Mesendoderm (in vitro differentiated cells): ENCODE measurements at regions not wholly inside any gene's neighbourhood (a gene's known extent, or its start where the extent isn't known, plus 50 kb on each side); places are given as distances from the start of the nearest gene placed in this dataset.

ENCODE experiments used
- DNase-seq: peaks from one replicate; pipeline ENCODE4 v3.0.0; 2013
- H2AK5ac ChIP-seq: 2 replicates; pipeline ENCODE4 v1.6.1; 2013; ENCODE audit warnings: low read length, inconsistent platforms
- H2BK120ac ChIP-seq: 2 replicates; pipeline ENCODE4 v1.6.1; 2013; ENCODE audit warnings: low read depth, mild to moderate bottlenecking, low read length, moderate library complexity, mixed read lengths
- H2BK15ac ChIP-seq: replicated peaks from 2 replicates; pipeline ENCODE4 v1.6.1; 2013; ENCODE audit warnings: low read depth, mild to moderate bottlenecking, moderate library complexity
- H2BK5ac ChIP-seq: 2 replicates; pipeline ENCODE4 v1.6.1; 2013; ENCODE audit warnings: low read length, inconsistent platforms
- H3K18ac ChIP-seq: 2 replicates; pipeline ENCODE4 v1.6.1; 2013; ENCODE audit warnings: mild to moderate bottlenecking, low read length, mixed read lengths
- H3K23ac ChIP-seq: one replicate; pipeline ENCODE4 v1.6.1; 2013; ENCODE audit warnings: low read length
- H3K27ac ChIP-seq: 2 replicates; pipeline ENCODE4 v1.5.1; 2013; ENCODE audit warnings: low read depth, mild to moderate bottlenecking, inconsistent platforms, low read length, moderate library complexity
- H3K27me3 ChIP-seq: 2 replicates; pipeline ENCODE4 v1.6.1; 2013; ENCODE audit warnings: low read length, control low read depth, mild to moderate bottlenecking, inconsistent platforms; ENCODE audit not compliant: insufficient read depth, poor library complexity
- H3K36me3 ChIP-seq: 2 replicates; pipeline ENCODE4 v1.6.1; 2013; ENCODE audit warnings: low read length, inconsistent platforms; ENCODE audit not compliant: control insufficient read depth, insufficient read depth
- H3K4ac ChIP-seq: one replicate; pipeline ENCODE4 v1.6.1; 2013; ENCODE audit warnings: low read depth, mild to moderate bottlenecking, low read length, moderate library complexity
- H3K4me1 ChIP-seq: 2 replicates; pipeline ENCODE4 v1.6.1; 2013; ENCODE audit warnings: low read depth, low read length, inconsistent platforms; ENCODE audit not compliant: control insufficient read depth
- H3K4me2 ChIP-seq: 2 replicates; pipeline ENCODE4 v1.6.1; 2013; ENCODE audit warnings: low read length
- H3K4me3 ChIP-seq: 2 replicates; pipeline ENCODE4 v1.5.1; 2013; ENCODE audit warnings: mild to moderate bottlenecking, low read length
- H3K56ac ChIP-seq: one replicate; pipeline ENCODE4 v1.6.1; 2013; ENCODE audit warnings: low read length
- H3K79me1 ChIP-seq: 2 replicates; pipeline ENCODE4 v1.6.1; 2013; ENCODE audit warnings: low read length, inconsistent platforms
- H3K79me2 ChIP-seq: 2 replicates; pipeline ENCODE4 v1.6.1; 2013; ENCODE audit warnings: mild to moderate bottlenecking, low read length; ENCODE audit not compliant: control insufficient read depth, insufficient read depth
- H3K9ac ChIP-seq: 2 replicates; pipeline ENCODE4 v1.6.1; 2013; ENCODE audit warnings: low read length, inconsistent platforms
- H4K5ac ChIP-seq: one replicate; pipeline ENCODE4 v1.6.1; 2013; ENCODE audit warnings: low read length
- H4K8ac ChIP-seq: one replicate; pipeline ENCODE4 v1.6.1; 2013; ENCODE audit warnings: low read depth, mild to moderate bottlenecking, control low read depth, low read length, moderate library complexity
- WGBS: extraction: QIAGEN DNeasy Blood & Tissue Kit; methylation state at CpG from one replicate; pipeline ENCODE4 v1.1.7; 2013; ENCODE audit warnings: low lambda C conversion rate, missing lambda C conversion rate; ENCODE audit not compliant: insufficient coverage; ENCODE audit errors: extremely low coverage; 5-methylcytosine and 5-hydroxymethylcytosine counted together

- Histone ChIP-seq H3K27ac (peak overlapping the region; percentile 82), H3K27me3 (no peaks in the 10 kb centered on the region), H3K23ac (no peak overlapping the region)
Observed at GRCh38 chr6:27176523-27177484, 70.7 kb upstream of the PRSS16 start.

GRCh38 chr6:27177485-27178406 is 69.8 kb upstream of the PRSS16 start:
- Histone ChIP-seq H3K4me3 (peak overlapping the region; percentile 92), H3K79me2 (no peaks in the 10 kb centered on the region), H3K27ac (peak overlapping the region; percentile 82), H3K4ac (peak overlapping the region; percentile 88), H3K18ac (peak overlapping the region; percentile 88), H4K8ac (no peak overlapping the region), H3K79me1 (no peaks in the 10 kb centered on the region), H3K56ac (peak overlapping the region; percentile 95), H2BK15ac (no peak overlapping the region), H2BK5ac (no peak overlapping the region), H3K9ac (peak overlapping the region; percentile 97), H3K4me2 (peak overlapping the region; percentile 74), H3K27me3 (no peaks in the 10 kb centered on the region), H3K23ac (no peak overlapping the region), H2AK5ac (no peak overlapping the region), H3K4me1 (no peaks in the 10 kb centered on the region), H4K5ac (peak overlapping the region; percentile 77), H2BK120ac (no peak overlapping the region), H3K36me3 (no peaks in the 10 kb centered on the region)
- DNase-seq: peak; percentile 97
- no CpG with 5 or more reads among the region's 39 CpGs for WGBS

More at GRCh38 chr6:27176523-27177484, 70.7 kb upstream of the PRSS16 start:
- no peak overlapping the region for H4K5ac ChIP-seq
- H3K56ac ChIP-seq: peak overlapping the region; percentile 95
- H2BK15ac ChIP-seq: no peak overlapping the region
- no peak overlapping the region for H4K8ac ChIP-seq
- peak overlapping the region; percentile 92 for H3K4me3 ChIP-seq
- peak overlapping the region; percentile 74 for H3K4me2 ChIP-seq
- no peaks in the 10 kb centered on the region for H3K79me1 ChIP-seq
- peak overlapping the region; percentile 97 for H3K9ac ChIP-seq
- H3K36me3 ChIP-seq: no peaks in the 10 kb centered on the region
- DNase-seq: peak; percentile 46
- H2BK5ac ChIP-seq: no peak overlapping the region
- no peaks in the 10 kb centered on the region for H3K4me1 ChIP-seq
- H3K18ac ChIP-seq: peak overlapping the region; percentile 56
- H2BK120ac ChIP-seq: no peak overlapping the region
- no peaks in the 10 kb centered on the region for H3K79me2 ChIP-seq
- no CpG with 5 or more reads among the region's 38 CpGs for WGBS
- H2AK5ac ChIP-seq: no peak overlapping the region
- H3K4ac ChIP-seq: no peak overlapping the region

GRCh38 chr6:27178407-27178730 is 69.1 kb upstream of the PRSS16 start:
- peak overlapping the region; percentile 90 for H3K9ac ChIP-seq
- H3K4me1 ChIP-seq: no peaks in the 10 kb centered on the region
- H3K79me1 ChIP-seq: no peaks in the 10 kb centered on the region
- no peak overlapping the region for H2BK15ac ChIP-seq
- H2BK5ac ChIP-seq: peak overlapping the region; percentile 72
- no peak overlapping the region for H2BK120ac ChIP-seq
- H3K4me3 ChIP-seq: peak overlapping the region; percentile 61
- no peak for DNase-seq
- H3K4ac ChIP-seq: peak overlapping the region; percentile 88
- no peaks in the 10 kb centered on the region for H3K27me3 ChIP-seq
- H3K4me2 ChIP-seq: peak overlapping the region; percentile 15
- H3K79me2 ChIP-seq: no peaks in the 10 kb centered on the region
- H4K5ac ChIP-seq: peak overlapping the region; percentile 77
- H3K23ac ChIP-seq: no peak overlapping the region
- peak overlapping the region; percentile 88 for H3K18ac ChIP-seq
- no peak overlapping the region for H2AK5ac ChIP-seq
- peak overlapping the region; percentile 91 for H4K8ac ChIP-seq
- peak overlapping the region; percentile 80 for H3K27ac ChIP-seq
- peak overlapping the region; percentile 91 for H3K56ac ChIP-seq
- WGBS: no CpG with 5 or more reads among the region's 21 CpGs
- H3K36me3 ChIP-seq: no peaks in the 10 kb centered on the region

GRCh38 chr6:27178860-27179259 is 68.6 kb upstream of the PRSS16 start:
- H3K4ac ChIP-seq: peak overlapping the region; percentile 88
- H4K5ac ChIP-seq: no peak overlapping the region
- no CpG with 5 or more reads among the region's 15 CpGs for WGBS
- no peak overlapping the region for H2AK5ac ChIP-seq
- no peaks in the 10 kb centered on the region for H3K79me1 ChIP-seq
- no peaks in the 10 kb centered on the region for H3K36me3 ChIP-seq
- peak overlapping the region; percentile 91 for H3K56ac ChIP-seq
- DNase-seq: peak; percentile 65
- no peak overlapping the region for H2BK5ac ChIP-seq
- H3K27me3 ChIP-seq: no peaks in the 10 kb centered on the region
- H3K79me2 ChIP-seq: no peaks in the 10 kb centered on the region
- H3K23ac ChIP-seq: no peak overlapping the region
- no peaks in the 10 kb centered on the region for H3K4me1 ChIP-seq
- H3K18ac ChIP-seq: peak overlapping the region; percentile 66
- no peak overlapping the region for H2BK120ac ChIP-seq
- H3K4me2 ChIP-seq: peak overlapping the region; percentile 23
- H3K4me3 ChIP-seq: peak overlapping the region; percentile 69
- H2BK15ac ChIP-seq: no peak overlapping the region
- no peak overlapping the region for H3K27ac ChIP-seq
- H3K9ac ChIP-seq: peak overlapping the region; percentile 90
- no peak overlapping the region for H4K8ac ChIP-seq

- no peak overlapping the region for H2BK15ac ChIP-seq
- no peaks in the 10 kb centered on the region for H3K27me3 ChIP-seq
- H3K9ac ChIP-seq: no peak overlapping the region
- H3K4me2 ChIP-seq: no peak overlapping the region
- H2AK5ac ChIP-seq: no peak overlapping the region
- no peak overlapping the region for H3K18ac ChIP-seq
- no peak overlapping the region for H3K4me3 ChIP-seq
- no peak overlapping the region for H2BK5ac ChIP-seq
- H3K23ac ChIP-seq: no peak overlapping the region
- no peaks in the 10 kb centered on the region for H3K4me1 ChIP-seq
- DNase-seq: no peak
- H3K27ac ChIP-seq: no peak overlapping the region
- no peaks in the 10 kb centered on the region for H3K79me1 ChIP-seq
- no peaks in the 10 kb centered on the region for H3K79me2 ChIP-seq
- H3K36me3 ChIP-seq: no peaks in the 10 kb centered on the region
- no peak overlapping the region for H4K5ac ChIP-seq
- no CpG with 5 or more reads among the region's 9 CpGs for WGBS
- no peak overlapping the region for H4K8ac ChIP-seq
- H2BK120ac ChIP-seq: no peak overlapping the region
- no peak overlapping the region for H3K56ac ChIP-seq
- no peak overlapping the region for H3K4ac ChIP-seq
Observed at GRCh38 chr6:27183060-27183832, 64.3 kb upstream of the PRSS16 start.
